Right lobe of liver (tissue), 6 donors: ENCODE measurements at regions not wholly inside any gene's neighbourhood (a gene's known extent, or its start where the extent isn't known, plus 50 kb on each side); places are given as distances from the start of the nearest gene placed in this dataset.

ENCODE experiments used
- ATAC-seq, 4 donors: fragments of 200-7000 bp; cut with Tn5 transposase; one replicate each; pipeline ENCODE4 v1.9.1; 2020; ENCODE audit warnings: mild to moderate bottlenecking in 4 of 4, moderate library complexity in 4 of 4
- DNase-seq, 3 donors: peaks; one replicate each; pipeline ENCODE4 v3.0.0-alpha.2; 2020
- H3K27ac ChIP-seq, 3 donors: fragments of 200-600 bp; one replicate each; pipeline ENCODE4 v1.8.0; 2022
- H3K27me3 ChIP-seq, 2 donors: fragments of 200-600 bp; one replicate each; pipeline ENCODE4 v1.8.0; 2022
- H3K36me3 ChIP-seq, 4 donors: fragments of 200-600 bp; sonication (generic) in 1 of 4; one replicate each; pipeline versions ENCODE4 v1.5.1 to v1.8.0; 2017 to 2022; ENCODE audit warnings: control low read depth in 1 of 4
- H3K4me1 ChIP-seq, 4 donors: fragments of 200-600 bp; sonication (generic) in 1 of 4; one replicate each; pipeline versions ENCODE4 v1.5.1 to v1.8.0; 2017 to 2022; ENCODE audit warnings: control low read depth in 1 of 4
- H3K4me3 ChIP-seq, 3 donors: fragments of 200-600 bp; one replicate each; pipeline ENCODE4 v1.8.0; 2022
- H3K9me3 ChIP-seq, 4 donors: fragments of 200-600 bp; sonication (generic) in 1 of 4; one replicate each; pipeline versions ENCODE4 v1.5.1 to v1.8.0; 2017 to 2022; ENCODE audit warnings: control low read depth in 1 of 4
- POLR2A ChIP-seq: fragments of 450-650 bp; IDR thresholded peaks from one replicate; pipeline ENCODE4 v1.6.1; 2017; ENCODE audit warnings: antibody characterized with exemption, mild to moderate bottlenecking
- WGBS: methylation state at CpG from one replicate; pipeline ENCODE4 v1.1.6; 2018; ENCODE audit warnings: low coverage, low lambda C conversion rate; ENCODE audit not compliant: insufficient coverage; ENCODE audit errors: missing lambda C conversion rate; 5-methylcytosine and 5-hydroxymethylcytosine counted together
- intact Hi-C, 2 donors: fragments of 100-400 bp; cut with DNase I; formaldehyde crosslinking; loops; one replicate each; pipeline versions ENCODE4 v1.11.2 to v1.14.1; 2022
- TF ChIP-seq, protein P1 (sequence below), 4 donors: fragments of 200-600 bp in 3 of 4; fragments of 450-650 bp in 1 of 4; IDR thresholded peaks; one replicate each; pipeline versions ENCODE4 v1.5.1 to v1.8.0; 2016 to 2022; ENCODE audit warnings: antibody characterized with exemption in 4 of 4, mild to moderate bottlenecking in 2 of 4
- donor health status: DM: no; HTN: yes; CAD: no.
- donor health status: DM: no; HTN: no; CAD: no.
- donor health status: DM: no; HTN: no; CAD: no.
- donor health status: DM: no; HTN: yes; CAD: no.
- donor health status: DM: no; HTN: yes; CAD: no.

DNA sequence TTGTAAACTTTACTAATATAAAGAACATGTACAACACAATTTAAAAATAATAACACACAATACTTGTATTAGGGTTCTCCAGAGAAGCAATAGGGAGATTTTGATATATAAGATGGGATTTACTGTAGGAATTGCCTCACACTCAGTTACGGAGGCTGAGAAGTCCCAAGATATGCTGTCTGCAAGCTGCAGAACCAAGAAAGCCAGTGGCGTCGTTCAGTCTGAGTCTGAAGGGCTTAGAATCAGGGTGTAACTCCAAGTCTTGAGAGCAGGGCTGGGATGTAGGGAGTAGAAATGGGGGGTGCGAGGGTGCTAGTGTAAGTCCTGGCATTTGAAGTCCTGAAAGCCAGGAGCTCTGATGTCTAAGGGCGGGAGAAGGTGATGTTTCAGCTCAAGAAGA lies 206.6 kb upstream of the HES1 start:
- no peaks in the 10 kb centered on the region for H3K36me3 ChIP-seq
- ATAC-seq (no peak), DNase-seq (no peak)
- H3K4me3 ChIP-seq = no peak overlapping the region
- no peaks in the 10 kb centered on the region for H3K4me1 ChIP-seq
- no peaks in the 10 kb centered on the region for H3K9me3 ChIP-seq
- no peak for TF ChIP-seq POLR2A
- TF ChIP-seq, protein P1, sequence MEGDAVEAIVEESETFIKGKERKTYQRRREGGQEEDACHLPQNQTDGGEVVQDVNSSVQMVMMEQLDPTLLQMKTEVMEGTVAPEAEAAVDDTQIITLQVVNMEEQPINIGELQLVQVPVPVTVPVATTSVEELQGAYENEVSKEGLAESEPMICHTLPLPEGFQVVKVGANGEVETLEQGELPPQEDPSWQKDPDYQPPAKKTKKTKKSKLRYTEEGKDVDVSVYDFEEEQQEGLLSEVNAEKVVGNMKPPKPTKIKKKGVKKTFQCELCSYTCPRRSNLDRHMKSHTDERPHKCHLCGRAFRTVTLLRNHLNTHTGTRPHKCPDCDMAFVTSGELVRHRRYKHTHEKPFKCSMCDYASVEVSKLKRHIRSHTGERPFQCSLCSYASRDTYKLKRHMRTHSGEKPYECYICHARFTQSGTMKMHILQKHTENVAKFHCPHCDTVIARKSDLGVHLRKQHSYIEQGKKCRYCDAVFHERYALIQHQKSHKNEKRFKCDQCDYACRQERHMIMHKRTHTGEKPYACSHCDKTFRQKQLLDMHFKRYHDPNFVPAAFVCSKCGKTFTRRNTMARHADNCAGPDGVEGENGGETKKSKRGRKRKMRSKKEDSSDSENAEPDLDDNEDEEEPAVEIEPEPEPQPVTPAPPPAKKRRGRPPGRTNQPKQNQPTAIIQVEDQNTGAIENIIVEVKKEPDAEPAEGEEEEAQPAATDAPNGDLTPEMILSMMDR (IDR thresholded peaks at IDR 0.05) = no peak
- no peak overlapping the region for H3K27ac ChIP-seq
- WGBS = 76% methylated on average over 5 of the region's 5 CpGs
- no peaks in the 10 kb centered on the region for H3K27me3 ChIP-seq
- intact Hi-C loops = no loop called here

DNA sequence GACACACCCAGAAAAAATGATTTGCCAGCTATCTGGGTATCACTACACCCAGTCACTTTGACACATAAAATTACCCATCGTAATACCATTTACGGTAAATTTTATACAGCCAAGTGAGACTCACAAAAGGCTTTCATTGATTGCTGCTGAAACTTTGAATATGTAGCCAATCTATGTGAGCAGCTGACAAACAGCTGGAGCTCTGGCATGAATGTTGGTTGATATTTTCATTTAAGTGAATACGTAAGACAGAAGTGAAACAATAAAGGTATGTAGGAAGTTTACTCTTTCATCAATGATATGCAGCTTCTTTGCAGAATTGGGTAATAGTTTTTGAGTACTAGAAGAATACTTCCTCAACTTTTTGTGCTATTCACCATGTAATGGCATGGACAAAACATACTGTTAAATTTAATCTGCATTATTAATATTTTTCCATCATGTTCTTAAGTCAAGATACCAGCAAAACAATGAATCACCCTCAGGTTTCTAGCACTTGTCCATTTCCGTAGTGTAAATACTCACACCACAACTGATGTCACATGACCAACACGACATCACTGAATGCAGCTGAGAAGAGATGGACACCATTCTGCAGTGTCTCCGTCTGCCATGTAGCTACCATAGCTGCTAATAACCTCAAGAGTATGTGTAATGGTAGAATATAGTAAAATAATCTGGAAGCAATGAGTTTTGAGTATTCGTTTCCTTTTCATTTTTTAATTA lies 205.9 kb upstream of the HES1 start:
- no peak overlapping the region for H3K4me3 ChIP-seq
- H3K36me3 ChIP-seq = no peaks in the 10 kb centered on the region
- no peaks in the 10 kb centered on the region for H3K9me3 ChIP-seq
- ATAC-seq (no peak), DNase-seq (no peak)
- no peaks in the 10 kb centered on the region for H3K4me1 ChIP-seq
- WGBS = 78% methylated on average over 7 of the region's 7 CpGs
- TF ChIP-seq POLR2A = no peak
- TF ChIP-seq, protein P1 (IDR thresholded peaks at IDR 0.05) = no peak
- no peak overlapping the region for H3K27ac ChIP-seq
- no peaks in the 10 kb centered on the region for H3K27me3 ChIP-seq
- intact Hi-C loops = no loop called here

DNA sequence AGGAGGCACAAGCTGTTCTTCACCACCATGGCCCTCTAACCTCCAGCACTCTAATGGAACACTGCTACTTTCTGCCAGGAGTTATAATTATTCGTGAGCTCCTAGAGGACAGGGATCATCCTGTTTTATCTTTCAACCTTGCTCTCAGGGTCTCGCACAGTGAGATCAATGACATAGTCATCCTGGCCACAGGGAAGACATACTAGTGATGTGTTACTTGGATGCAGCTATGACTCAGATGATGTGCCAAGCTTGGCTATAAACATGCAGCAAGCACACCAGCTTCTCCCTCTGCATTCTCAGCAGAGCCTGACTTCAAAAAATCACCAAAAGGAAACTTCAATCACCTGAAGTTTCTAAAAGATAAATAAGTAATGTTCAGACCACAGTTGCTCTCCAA lies 203.8 kb upstream of the HES1 start:
- Histone ChIP-seq H3K4me3 (no peak overlapping the region), H3K36me3 (no peaks in the 10 kb centered on the region), H3K27ac (no peak overlapping the region), H3K4me1 (no peaks in the 10 kb centered on the region), H3K9me3 (no peaks in the 10 kb centered on the region), H3K27me3 (no peaks in the 10 kb centered on the region)
- DNase-seq (no peak), ATAC-seq (no peak)
- TF ChIP-seq, protein P1 (IDR thresholded peaks at IDR 0.05) = no peak
- TF ChIP-seq POLR2A = no peak
- intact Hi-C loops = no loop called here
- 79% methylated on average over 2 of the region's 2 CpGs for WGBS

DNA sequence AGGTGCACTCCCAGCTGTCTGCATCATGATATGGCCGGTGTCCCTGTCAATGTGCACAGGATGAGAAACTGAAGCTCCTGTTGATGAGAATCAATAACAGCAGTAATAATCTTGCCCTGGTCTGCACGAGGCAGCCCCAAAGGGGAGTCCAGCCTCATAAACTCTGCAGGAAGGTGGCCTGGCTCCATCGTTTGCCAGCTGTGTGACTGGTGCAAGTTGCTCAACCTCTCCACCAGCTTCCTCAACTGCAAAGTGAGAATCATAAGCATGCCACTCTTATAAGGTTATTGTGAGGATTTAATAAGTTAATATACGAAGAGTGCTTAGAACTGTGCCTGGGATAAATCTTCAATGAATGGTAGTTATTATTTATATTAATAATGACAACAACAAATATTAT lies 203.4 kb upstream of the HES1 start:
- TF ChIP-seq, protein P1 (IDR thresholded peaks at IDR 0.05) = no peak
- TF ChIP-seq POLR2A = no peak
- Histone ChIP-seq H3K36me3 (no peaks in the 10 kb centered on the region), H3K27ac (no peak overlapping the region), H3K27me3 (no peaks in the 10 kb centered on the region), H3K4me3 (no peak overlapping the region), H3K4me1 (no peaks in the 10 kb centered on the region), H3K9me3 (no peaks in the 10 kb centered on the region)
- WGBS = 68% methylated on average over 3 of the region's 4 CpGs
- ATAC-seq (no peak), DNase-seq (no peak)
- intact Hi-C loops = no loop called here
